Kidney (tissue), 13 donors: ENCODE measurements at regions not wholly inside any gene's neighbourhood (a gene's known extent, or its start where the extent isn't known, plus 50 kb on each side); places are given as distances from the start of the nearest gene placed in this dataset.

ENCODE experiments used
- DNase-seq, 5 donors: peaks; one replicate each; pipeline ENCODE4 v3.0.0-alpha.2; 2013 to 2020
- FAIRE-seq: peaks from 2 replicates; lab custom pipeline; 2012; peaks lifted over from hg19 to GRCh38; lab: Jason Lieb, UNC
- H3K27ac ChIP-seq, 2 donors: one replicate each; pipeline ENCODE4 v1.7.0; 2013; ENCODE audit warnings: low read depth in 2 of 2, low read length in 2 of 2, inconsistent platforms in 1 of 2
- H3K27me3 ChIP-seq: one replicate; pipeline ENCODE4 v1.7.1; 2013; ENCODE audit warnings: low read length, inconsistent platforms; ENCODE audit not compliant: control insufficient read depth, insufficient read depth
- H3K36me3 ChIP-seq, 3 donors: one replicate each; pipeline versions ENCODE4 v1.7.0 to v1.7.1; 2013; ENCODE audit warnings: low read length in 3 of 3, control low read depth in 1 of 3, inconsistent platforms in 1 of 3; ENCODE audit not compliant: insufficient read depth in 3 of 3, control insufficient read depth in 2 of 3
- H3K4me1 ChIP-seq, 3 donors: one replicate each; pipeline versions ENCODE4 v1.7.0 to v1.7.1; 2013; ENCODE audit warnings: low read length in 3 of 3, inconsistent platforms in 1 of 3, low read depth in 1 of 3; ENCODE audit not compliant: control insufficient read depth in 2 of 3, insufficient read depth in 2 of 3
- H3K4me3 ChIP-seq, 3 donors: one replicate each; pipeline versions ENCODE4 v1.7.0 to v1.8.1; 2013; ENCODE audit warnings: low read length in 3 of 3, control low read depth in 1 of 3, inconsistent platforms in 1 of 3
- H3K9ac ChIP-seq, 3 donors: one replicate each; pipeline versions ENCODE4 v1.7.0 to v1.7.1; 2013; ENCODE audit warnings: low read length in 3 of 3, control low read depth in 1 of 3, inconsistent platforms in 1 of 3
- H3K9me3 ChIP-seq, 3 donors: one replicate each; pipeline versions ENCODE4 v1.7.0 to v1.7.1; 2013; ENCODE audit warnings: low read length in 3 of 3, control low read depth in 1 of 3, inconsistent platforms in 1 of 3; ENCODE audit not compliant: control insufficient read depth in 2 of 3, insufficient read depth in 1 of 3
- intact Hi-C: fragments of 100-400 bp; cut with DNase I; formaldehyde crosslinking; loops from one replicate; pipeline ENCODE4 v1.11.1; 2022
- TF ChIP-seq, protein P1 (sequence below): IDR thresholded peaks from 3 replicates; pipeline ENCODE4 v1.5.1; 2012; ENCODE audit warnings: mild to moderate bottlenecking, moderate library complexity, borderline replicate concordance; ENCODE audit not compliant: insufficient read depth; ENCODE audit errors: extremely low read depth
- donor health status: control.
- donor health status: control.
- donor health status: control.
- donor health status: control.
- donor health status: control.
- donor health status: DM: yes; HTN: yes; CAD: no.
- donor health status: Normal renal cell carcinoma (clear cell type).

DNA sequence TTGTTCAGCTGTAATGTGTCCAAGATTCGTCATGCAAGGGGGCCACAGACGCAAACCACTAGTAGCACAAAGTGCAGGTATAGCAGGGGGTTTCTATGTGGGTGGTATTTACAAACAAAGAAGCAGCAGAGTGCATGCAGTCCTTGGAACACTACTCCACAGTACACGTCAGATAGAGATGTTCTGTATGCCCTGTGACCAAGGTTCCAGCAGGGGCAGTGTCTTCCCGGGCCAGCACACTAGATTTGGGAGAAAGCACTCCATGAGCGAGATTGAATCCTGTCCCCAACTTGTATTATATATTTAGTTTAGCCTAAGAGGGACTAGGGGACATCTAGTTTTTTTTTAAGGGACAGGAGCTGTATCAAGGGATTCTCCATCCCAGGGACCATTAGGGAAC is 54.4 kb upstream of the ESX1 start:
- no peaks in the 10 kb centered on the region for H3K9me3 ChIP-seq
- H3K27ac ChIP-seq = no peak overlapping the region
- H3K4me1 ChIP-seq = no peaks in the 10 kb centered on the region
- H3K9ac ChIP-seq = no peak overlapping the region
- H3K36me3 ChIP-seq = no peaks in the 10 kb centered on the region
- TF ChIP-seq, protein P1, sequence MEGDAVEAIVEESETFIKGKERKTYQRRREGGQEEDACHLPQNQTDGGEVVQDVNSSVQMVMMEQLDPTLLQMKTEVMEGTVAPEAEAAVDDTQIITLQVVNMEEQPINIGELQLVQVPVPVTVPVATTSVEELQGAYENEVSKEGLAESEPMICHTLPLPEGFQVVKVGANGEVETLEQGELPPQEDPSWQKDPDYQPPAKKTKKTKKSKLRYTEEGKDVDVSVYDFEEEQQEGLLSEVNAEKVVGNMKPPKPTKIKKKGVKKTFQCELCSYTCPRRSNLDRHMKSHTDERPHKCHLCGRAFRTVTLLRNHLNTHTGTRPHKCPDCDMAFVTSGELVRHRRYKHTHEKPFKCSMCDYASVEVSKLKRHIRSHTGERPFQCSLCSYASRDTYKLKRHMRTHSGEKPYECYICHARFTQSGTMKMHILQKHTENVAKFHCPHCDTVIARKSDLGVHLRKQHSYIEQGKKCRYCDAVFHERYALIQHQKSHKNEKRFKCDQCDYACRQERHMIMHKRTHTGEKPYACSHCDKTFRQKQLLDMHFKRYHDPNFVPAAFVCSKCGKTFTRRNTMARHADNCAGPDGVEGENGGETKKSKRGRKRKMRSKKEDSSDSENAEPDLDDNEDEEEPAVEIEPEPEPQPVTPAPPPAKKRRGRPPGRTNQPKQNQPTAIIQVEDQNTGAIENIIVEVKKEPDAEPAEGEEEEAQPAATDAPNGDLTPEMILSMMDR = no peak
- FAIRE-seq (no peak), DNase-seq (no peak)
- no peak overlapping the region for H3K4me3 ChIP-seq
- intact Hi-C loops = no loop called here
- H3K27me3 ChIP-seq = no peaks in the 10 kb centered on the region

DNA sequence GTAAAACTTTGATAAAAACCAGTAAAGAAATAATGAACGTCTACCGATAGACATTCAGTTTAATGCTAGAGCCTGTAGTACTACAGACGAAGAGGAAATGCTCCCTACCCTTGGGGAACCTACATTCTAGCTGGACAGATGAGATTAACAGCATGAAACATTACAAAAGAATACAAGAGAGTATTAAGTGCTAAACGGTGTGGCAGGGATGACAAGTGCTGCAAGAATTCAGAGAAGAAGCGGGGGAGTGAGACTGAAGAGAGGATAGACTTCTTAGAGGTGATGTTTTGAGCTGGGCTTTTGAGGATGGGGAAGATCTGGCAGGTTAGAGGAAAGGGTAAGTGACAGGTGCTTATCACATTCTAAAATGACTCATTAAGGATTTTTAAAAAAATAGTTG is 52.6 kb upstream of the ESX1 start:
- Histone ChIP-seq H3K4me3 (no peak overlapping the region), H3K36me3 (no peaks in the 10 kb centered on the region), H3K27ac (no peak overlapping the region), H3K4me1 (no peaks in the 10 kb centered on the region), H3K27me3 (no peaks in the 10 kb centered on the region), H3K9ac (no peak overlapping the region), H3K9me3 (no peaks in the 10 kb centered on the region)
- TF ChIP-seq, protein P1 = no peak
- DNase-seq (no peak), FAIRE-seq (no peak)
- intact Hi-C loops = no loop called here

DNA sequence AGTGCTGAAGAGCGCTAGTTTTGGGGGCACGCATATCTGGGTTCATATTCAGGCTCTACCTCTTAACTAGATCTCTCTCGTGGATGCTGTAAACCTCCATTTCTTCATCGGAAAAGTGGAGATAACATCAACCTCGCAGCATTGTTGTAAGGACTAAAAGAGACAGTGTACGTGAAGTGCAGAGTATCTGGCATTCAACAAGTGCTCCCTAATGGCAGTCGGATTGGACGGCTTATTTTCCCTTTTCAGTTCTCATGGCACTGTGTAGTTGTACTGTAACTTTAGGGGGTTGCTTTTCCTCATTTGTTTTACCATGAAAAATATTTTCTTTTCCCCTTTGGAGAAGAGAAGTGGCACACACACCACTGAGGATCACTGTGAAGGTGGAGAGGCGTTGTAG is 51.4 kb upstream of the ESX1 start:
- H3K36me3 ChIP-seq = no peaks in the 10 kb centered on the region
- no peak overlapping the region for H3K4me3 ChIP-seq
- FAIRE-seq (no peak), DNase-seq (no peak)
- no peak overlapping the region for H3K27ac ChIP-seq
- no peaks in the 10 kb centered on the region for H3K27me3 ChIP-seq
- TF ChIP-seq, protein P1 = no peak
- H3K9ac ChIP-seq = no peak overlapping the region
- intact Hi-C loops = no loop called here
- no peaks in the 10 kb centered on the region for H3K4me1 ChIP-seq
- no peaks in the 10 kb centered on the region for H3K9me3 ChIP-seq
